ENCODE measurements at regions not wholly inside any gene's neighbourhood (a gene's known extent, or its start where the extent isn't known, plus 50 kb on each side); places are given as distances from the start of the nearest gene placed in this dataset.

DNA sequence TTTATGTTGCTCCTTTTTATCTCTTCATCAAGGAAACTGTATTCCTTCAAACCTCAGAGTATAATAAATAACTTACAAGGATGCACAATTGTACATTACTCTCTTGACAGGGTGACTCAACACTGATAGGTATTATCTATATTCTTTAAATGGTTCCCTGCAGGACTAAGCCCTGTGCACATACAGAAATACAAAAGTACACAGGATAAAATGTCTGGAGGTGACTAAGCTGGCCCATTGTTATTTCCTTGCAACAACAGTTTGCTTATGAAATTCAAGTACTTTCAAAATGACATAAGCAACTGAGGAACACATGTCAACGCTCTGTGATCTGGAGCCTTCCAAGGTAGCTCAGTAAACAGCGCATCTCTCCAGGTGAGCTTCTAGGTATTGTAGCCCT is 83.8 kb upstream of the RPL34 start:
- Histone ChIP-seq H2AFZ (ENCODE audit: low read depth, low read length) (no peak overlapping the region), H3K27me3 (ENCODE audit: insufficient read depth, low read length) (no peaks in the 10 kb centered on the region), H3K4me1 (ENCODE audit: insufficient read depth, low read length) (no peaks in the 10 kb centered on the region), H3K4me3 (ENCODE audit: low read length) (no peak overlapping the region), H3K36me3 (ENCODE audit: insufficient read depth, low read length) (no peaks in the 10 kb centered on the region), H3K9me3 (ENCODE audit: low read length) (no peaks in the 10 kb centered on the region)

- Histone ChIP-seq H3K4me3 (ENCODE audit: low read length) (no peak overlapping the region), H2AFZ (ENCODE audit: low read depth, low read length) (no peak overlapping the region), H3K27me3 (ENCODE audit: insufficient read depth, low read length) (no peaks in the 10 kb centered on the region), H3K36me3 (ENCODE audit: insufficient read depth, low read length) (no peaks in the 10 kb centered on the region), H3K9me3 (ENCODE audit: low read length) (no peaks in the 10 kb centered on the region), H3K4me1 (ENCODE audit: insufficient read depth, low read length) (no peaks in the 10 kb centered on the region)
Observed at GRCh38 chr4:108535757-108536156, 84.6 kb upstream of the RPL34 start.

GRCh38 chr4:108533876-108534275 is 86.5 kb upstream of the RPL34 start:
- no peaks in the 10 kb centered on the region for H3K9me3 ChIP-seq (ENCODE audit: low read length)
- H3K4me3 ChIP-seq (ENCODE audit: low read length): no peak overlapping the region
- no peak overlapping the region for H2AFZ ChIP-seq (ENCODE audit: low read depth, low read length)
- H3K27me3 ChIP-seq (ENCODE audit: insufficient read depth, low read length): no peaks in the 10 kb centered on the region
- H3K4me1 ChIP-seq (ENCODE audit: insufficient read depth, low read length): no peaks in the 10 kb centered on the region
- H3K36me3 ChIP-seq (ENCODE audit: insufficient read depth, low read length): no peaks in the 10 kb centered on the region

DNA sequence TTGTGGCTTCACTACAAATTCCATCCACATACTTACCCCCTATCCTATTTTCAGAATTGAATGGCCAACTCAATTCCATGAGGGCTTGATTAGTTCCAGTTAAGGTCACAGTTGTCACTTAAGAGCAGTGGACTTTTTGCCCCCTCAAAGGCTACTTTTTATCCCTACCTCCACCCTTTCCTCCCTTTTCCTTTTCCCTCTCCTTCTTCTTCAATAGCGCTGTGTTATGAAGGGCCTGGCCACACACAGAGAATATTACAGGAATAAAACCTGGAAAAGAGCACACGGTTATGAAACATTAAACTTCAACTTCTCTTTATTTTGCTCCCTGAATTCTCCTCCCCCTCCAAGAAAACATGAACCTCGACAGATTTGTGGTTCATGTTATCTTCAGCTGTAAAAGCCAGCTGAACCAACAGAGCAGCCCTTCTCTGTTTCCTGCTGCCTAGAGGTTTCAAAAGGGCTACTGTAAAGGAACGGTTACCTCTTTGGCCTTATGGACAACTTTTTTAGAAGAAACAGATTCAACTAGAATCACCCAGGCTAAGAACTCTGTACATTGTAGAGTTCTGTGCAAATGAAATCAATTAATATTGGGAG is 87.0 kb upstream of the RPL34 start:
- Histone ChIP-seq H3K9me3 (ENCODE audit: low read length) (no peaks in the 10 kb centered on the region), H3K4me1 (ENCODE audit: insufficient read depth, low read length) (no peaks in the 10 kb centered on the region), H3K4me3 (ENCODE audit: low read length) (no peak overlapping the region), H3K27me3 (ENCODE audit: insufficient read depth, low read length) (no peaks in the 10 kb centered on the region), H3K36me3 (ENCODE audit: insufficient read depth, low read length) (no peaks in the 10 kb centered on the region), H2AFZ (ENCODE audit: low read depth, low read length) (no peak overlapping the region)

DNA sequence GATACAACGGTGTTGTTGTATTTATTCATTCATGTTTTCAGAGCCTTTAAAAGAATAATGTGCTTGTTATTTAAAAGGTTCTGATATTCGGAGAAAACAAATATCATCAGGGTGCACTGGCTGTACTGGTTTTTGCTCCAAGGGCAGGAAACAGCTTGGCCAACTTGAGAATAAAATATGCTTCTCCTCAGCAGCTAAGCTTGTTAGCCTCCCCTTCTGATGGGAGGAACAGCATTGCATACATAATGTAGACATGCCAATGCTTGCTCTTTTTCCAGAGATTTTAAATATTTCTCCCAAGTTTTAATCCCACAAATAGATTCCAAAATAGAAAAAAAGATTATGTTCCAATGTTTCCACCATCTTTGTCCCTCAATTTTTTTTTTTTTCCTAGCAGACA is 87.6 kb upstream of the RPL34 start:
- Histone ChIP-seq H2AFZ (ENCODE audit: low read depth, low read length) (no peak overlapping the region), H3K4me3 (ENCODE audit: low read length) (no peak overlapping the region), H3K9me3 (ENCODE audit: low read length) (no peaks in the 10 kb centered on the region), H3K4me1 (ENCODE audit: insufficient read depth, low read length) (no peaks in the 10 kb centered on the region), H3K27me3 (ENCODE audit: insufficient read depth, low read length) (no peaks in the 10 kb centered on the region), H3K36me3 (ENCODE audit: insufficient read depth, low read length) (no peaks in the 10 kb centered on the region)

DNA sequence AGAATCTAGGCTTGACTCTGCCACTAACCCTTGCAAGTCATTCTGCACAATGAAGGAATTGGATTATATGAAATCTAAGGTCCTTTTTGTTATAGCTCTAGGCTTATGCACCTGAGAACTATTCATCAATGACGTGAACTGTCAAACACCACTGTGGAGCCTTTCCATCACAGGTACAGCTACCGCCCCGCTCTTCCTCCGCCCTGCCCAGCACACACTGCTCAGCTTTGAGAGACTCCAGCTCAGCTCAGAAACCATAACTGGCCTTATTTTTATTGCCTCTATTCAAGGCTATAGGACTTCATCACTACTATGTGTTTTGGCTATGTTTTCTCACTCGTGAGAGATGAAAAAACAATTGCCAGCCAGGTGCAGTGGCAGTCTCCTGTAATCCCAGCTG is 88.2 kb upstream of the RPL34 start:
- H3K4me1 ChIP-seq (ENCODE audit: insufficient read depth, low read length): no peaks in the 10 kb centered on the region
- H3K36me3 ChIP-seq (ENCODE audit: insufficient read depth, low read length): no peaks in the 10 kb centered on the region
- H3K9me3 ChIP-seq (ENCODE audit: low read length): no peaks in the 10 kb centered on the region
- H3K27me3 ChIP-seq (ENCODE audit: insufficient read depth, low read length): no peaks in the 10 kb centered on the region
- no peak overlapping the region for H3K4me3 ChIP-seq (ENCODE audit: low read length)
- no peak overlapping the region for H2AFZ ChIP-seq (ENCODE audit: low read depth, low read length)

DNA sequence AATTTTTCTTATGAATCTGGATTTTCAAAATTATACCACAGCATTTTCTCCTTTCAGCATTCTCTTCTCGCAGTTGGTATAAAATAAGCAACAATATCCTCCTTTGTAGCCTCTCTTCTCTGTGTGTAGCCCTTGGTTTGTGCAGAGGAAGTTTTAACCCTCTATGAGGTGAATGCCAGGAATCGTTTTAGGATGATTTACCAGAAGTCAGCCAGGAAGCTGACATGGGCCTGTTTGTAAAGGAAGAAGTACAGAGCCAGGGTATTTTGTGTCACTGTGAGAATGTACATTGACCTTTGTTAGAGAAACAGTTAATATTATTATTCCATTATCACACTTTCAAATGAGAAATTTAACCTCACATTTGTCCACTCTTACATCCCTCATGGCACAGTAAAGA is 88.9 kb upstream of the RPL34 start:
- no peak overlapping the region for H3K4me3 ChIP-seq (ENCODE audit: low read length)
- H3K36me3 ChIP-seq (ENCODE audit: insufficient read depth, low read length): no peaks in the 10 kb centered on the region
- no peaks in the 10 kb centered on the region for H3K9me3 ChIP-seq (ENCODE audit: low read length)
- no peaks in the 10 kb centered on the region for H3K27me3 ChIP-seq (ENCODE audit: insufficient read depth, low read length)
- H3K4me1 ChIP-seq (ENCODE audit: insufficient read depth, low read length): no peaks in the 10 kb centered on the region
- H2AFZ ChIP-seq (ENCODE audit: low read depth, low read length): no peak overlapping the region

- no peaks in the 10 kb centered on the region for H3K36me3 ChIP-seq (ENCODE audit: insufficient read depth, low read length)
- H3K27me3 ChIP-seq (ENCODE audit: insufficient read depth, low read length): no peaks in the 10 kb centered on the region
- no peak overlapping the region for H3K4me3 ChIP-seq (ENCODE audit: low read length)
- no peak overlapping the region for H2AFZ ChIP-seq (ENCODE audit: low read depth, low read length)
- H3K4me1 ChIP-seq (ENCODE audit: insufficient read depth, low read length): no peaks in the 10 kb centered on the region
- no peaks in the 10 kb centered on the region for H3K9me3 ChIP-seq (ENCODE audit: low read length)
Observed at GRCh38 chr4:108529984-108530905, 90.1 kb upstream of the RPL34 start.

DNA sequence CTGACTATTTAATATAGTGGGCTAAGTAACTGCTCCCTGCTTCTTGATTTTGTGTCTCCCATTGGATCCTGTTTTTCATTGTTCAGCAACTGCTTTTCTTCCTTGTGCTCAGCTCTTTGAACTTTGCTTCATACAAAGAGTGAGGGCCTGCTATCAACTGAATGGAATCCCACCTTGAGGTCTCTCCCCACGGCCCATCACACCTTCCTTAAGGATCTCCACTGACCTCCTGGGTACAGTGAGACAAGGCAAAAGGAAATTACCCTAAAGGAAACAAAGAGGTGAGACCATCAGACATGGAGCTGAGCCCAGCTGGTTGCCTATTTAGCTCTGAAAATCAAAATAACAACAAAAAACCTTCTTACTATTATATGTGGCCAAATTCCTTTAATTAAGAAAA is 91.3 kb upstream of the RPL34 start:
- H2AFZ ChIP-seq (ENCODE audit: low read depth, low read length): no peak overlapping the region
- H3K9me3 ChIP-seq (ENCODE audit: low read length): no peaks in the 10 kb centered on the region
- H3K4me1 ChIP-seq (ENCODE audit: insufficient read depth, low read length): no peaks in the 10 kb centered on the region
- no peak overlapping the region for H3K4me3 ChIP-seq (ENCODE audit: low read length)
- H3K36me3 ChIP-seq (ENCODE audit: insufficient read depth, low read length): no peaks in the 10 kb centered on the region
- no peaks in the 10 kb centered on the region for H3K27me3 ChIP-seq (ENCODE audit: insufficient read depth, low read length)

DNA sequence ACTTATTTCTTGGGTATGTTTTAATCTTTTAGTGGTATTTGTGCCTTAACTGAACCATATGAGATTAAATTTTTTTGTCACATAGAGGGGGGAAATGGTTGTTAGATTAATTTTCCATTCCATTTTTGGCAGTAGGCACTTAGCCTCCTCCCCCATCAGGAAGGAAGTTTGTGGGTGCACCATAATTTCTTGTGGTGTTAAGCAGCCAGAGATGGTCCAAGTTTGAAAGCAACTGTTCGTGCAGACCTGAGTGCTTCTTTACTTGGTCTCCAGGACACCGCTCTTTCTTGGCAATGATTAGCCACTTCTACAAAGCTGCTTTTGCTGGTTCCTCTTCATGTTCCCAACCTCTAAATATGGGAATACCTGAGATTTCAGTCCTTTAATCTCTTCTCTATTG is 92.7 kb upstream of the RPL34 start:
- Histone ChIP-seq H3K4me1 (ENCODE audit: insufficient read depth, low read length) (no peaks in the 10 kb centered on the region), H3K36me3 (ENCODE audit: insufficient read depth, low read length) (no peaks in the 10 kb centered on the region), H3K9me3 (ENCODE audit: low read length) (no peaks in the 10 kb centered on the region), H2AFZ (ENCODE audit: low read depth, low read length) (no peak overlapping the region), H3K4me3 (ENCODE audit: low read length) (no peak overlapping the region), H3K27me3 (ENCODE audit: insufficient read depth, low read length) (no peaks in the 10 kb centered on the region)

GRCh38 chr4:108520807-108521206 is 99.6 kb upstream of the RPL34 start:
- H3K9me3 ChIP-seq (ENCODE audit: low read length): no peaks in the 10 kb centered on the region
- H3K4me3 ChIP-seq (ENCODE audit: low read length): no peak overlapping the region
- no peaks in the 10 kb centered on the region for H3K36me3 ChIP-seq (ENCODE audit: insufficient read depth, low read length)
- H2AFZ ChIP-seq (ENCODE audit: low read depth, low read length): no peak overlapping the region
- no peaks in the 10 kb centered on the region for H3K4me1 ChIP-seq (ENCODE audit: insufficient read depth, low read length)
- no peaks in the 10 kb centered on the region for H3K27me3 ChIP-seq (ENCODE audit: insufficient read depth, low read length)

DNA sequence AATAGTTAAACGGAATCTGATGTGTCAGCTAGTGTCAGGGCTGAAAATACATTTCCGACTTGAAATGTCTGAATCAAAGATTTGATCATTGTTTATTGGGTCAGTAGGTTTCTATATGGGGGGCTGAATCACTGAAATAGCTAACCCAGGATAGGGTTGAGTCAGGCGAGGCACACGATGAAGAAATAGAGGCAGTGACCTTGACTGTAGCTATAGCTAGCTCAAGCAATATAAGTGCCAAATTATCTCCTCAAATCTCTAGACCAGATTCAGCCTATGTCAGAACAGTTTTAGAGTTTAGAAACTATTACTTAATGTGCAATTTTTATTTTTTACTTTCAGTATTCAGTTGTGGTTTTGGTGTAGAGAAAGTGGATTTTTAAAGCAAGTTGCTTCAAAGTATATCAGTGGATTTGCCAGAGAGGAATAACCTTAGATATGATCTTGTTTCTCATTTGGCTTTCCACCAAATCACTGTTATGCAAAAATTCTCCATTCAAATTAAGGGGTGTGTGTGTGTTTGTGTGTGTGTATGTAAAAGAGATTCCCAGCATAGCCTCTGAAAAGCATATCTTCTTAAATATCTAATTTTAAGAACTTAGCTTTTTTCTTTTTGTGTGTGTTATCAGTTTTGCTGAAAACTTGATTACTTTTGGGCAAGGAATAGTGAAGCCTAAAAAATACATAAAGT is 100.3 kb upstream of the RPL34 start:
- Histone ChIP-seq H3K27me3 (ENCODE audit: insufficient read depth, low read length) (no peaks in the 10 kb centered on the region), H2AFZ (ENCODE audit: low read depth, low read length) (no peak overlapping the region), H3K36me3 (ENCODE audit: insufficient read depth, low read length) (no peaks in the 10 kb centered on the region), H3K9me3 (ENCODE audit: low read length) (no peaks in the 10 kb centered on the region), H3K4me1 (ENCODE audit: insufficient read depth, low read length) (no peaks in the 10 kb centered on the region), H3K4me3 (ENCODE audit: low read length) (no peak overlapping the region)

DNA sequence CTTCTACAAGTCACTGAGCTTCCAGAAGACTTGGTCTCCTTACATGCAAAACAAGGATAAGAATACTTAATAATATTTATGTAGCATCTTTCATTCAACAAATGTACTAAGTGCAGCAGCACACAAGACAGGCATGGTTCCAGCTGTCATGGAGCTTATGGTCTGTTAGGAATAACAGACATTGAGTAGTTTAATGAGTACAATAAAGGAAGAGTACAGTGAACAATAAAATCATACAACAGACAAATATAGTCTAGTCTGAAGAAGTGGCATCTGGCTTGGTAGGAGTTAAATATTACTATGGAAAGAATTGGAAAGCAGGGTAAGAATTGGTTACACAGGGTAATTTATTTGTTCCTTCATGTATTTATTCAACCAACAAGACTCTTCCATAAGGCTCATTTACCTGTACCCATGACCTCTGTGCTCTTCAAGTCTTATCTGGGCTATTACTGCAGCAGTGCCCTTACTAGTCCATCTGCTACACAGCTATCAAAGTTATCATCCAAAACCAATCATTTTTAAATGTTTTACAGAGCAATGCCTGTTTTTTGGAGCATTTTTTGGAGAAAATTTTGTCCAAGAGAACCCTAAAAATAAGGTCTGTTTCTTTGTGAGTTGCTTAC is 101.1 kb upstream of the RPL34 start:
- no peak overlapping the region for H2AFZ ChIP-seq (ENCODE audit: low read depth, low read length)

More for the DNA sequence above, 101.1 kb upstream of the RPL34 start:
- Histone ChIP-seq H3K9me3 (ENCODE audit: low read length) (no peaks in the 10 kb centered on the region), H3K4me3 (ENCODE audit: low read length) (no peak overlapping the region), H3K4me1 (ENCODE audit: insufficient read depth, low read length) (no peaks in the 10 kb centered on the region), H3K27me3 (ENCODE audit: insufficient read depth, low read length) (no peaks in the 10 kb centered on the region), H3K36me3 (ENCODE audit: insufficient read depth, low read length) (no peaks in the 10 kb centered on the region)
